SK-N-MC (cell line): ENCODE measurements at regions not wholly inside any gene's neighbourhood (a gene's known extent, or its start where the extent isn't known, plus 50 kb on each side); places are given as distances from the start of the nearest gene placed in this dataset.

Experiments
- EZH2 ChIP-seq: fragments of 200-600 bp; sonication (generic); IDR thresholded peaks from one replicate; pipeline ENCODE4 v1.6.1; 2017; ENCODE audit warnings: antibody characterized with exemption
- FOXP2 ChIP-seq: optimal IDR thresholded peaks from 2 replicates; pipeline ENCODE3; 2011; ENCODE audit warnings: mild to moderate bottlenecking, moderate library complexity; ENCODE audit not compliant: insufficient read depth; ENCODE audit errors: extremely low read length, control extremely low read depth
- POLR2AphosphoS5 ChIP-seq: IDR thresholded peaks from 2 replicates; pipeline ENCODE4 v1.6.1; 2012; ENCODE audit warnings: mild to moderate bottlenecking, low read depth, low read length, borderline replicate concordance

DNA sequence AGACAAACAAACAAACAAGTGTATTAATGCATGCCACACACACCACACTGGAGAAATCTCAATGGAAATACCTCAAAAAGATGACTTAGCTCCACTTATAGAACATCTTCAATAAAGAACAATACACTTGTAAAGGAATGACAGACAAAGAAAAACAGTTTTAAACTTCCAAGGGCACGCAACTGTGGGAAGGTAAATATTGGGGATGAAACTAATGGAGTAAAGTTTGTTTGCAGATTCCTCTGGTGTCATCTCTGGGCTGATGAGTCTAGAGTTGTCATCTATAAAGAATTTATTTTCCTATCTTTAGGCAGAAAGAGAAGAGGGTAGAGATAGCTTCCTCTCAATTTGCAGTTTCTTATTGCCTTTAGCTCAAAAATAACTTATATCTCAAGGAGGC lies 144.0 kb upstream of the ZC3H15 start:
- no peak for TF ChIP-seq EZH2
- TF ChIP-seq POLR2AphosphoS5 = no peak
- no peak for TF ChIP-seq FOXP2
